Amniotic epithelial cell (primary cell): ENCODE measurements at regions not wholly inside any gene's neighbourhood (a gene's known extent, or its start where the extent isn't known, plus 50 kb on each side); places are given as distances from the start of the nearest gene placed in this dataset.

ENCODE experiments used
- DNase-seq: peaks from one replicate; pipeline ENCODE4 v3.0.0-alpha.2; 2010; ENCODE audit warnings: low read depth

- peak; percentile 15 for DNase-seq
These were observed 138.1 kb upstream of the ZNF236 start for GRCh38 chr18:76684265-76684664.

- no peak for DNase-seq
These were observed 142.4 kb upstream of the ZNF236 start for GRCh38 chr18:76679945-76680344.

- DNase-seq: no peak
These were observed 143.1 kb upstream of the ZNF236 start for GRCh38 chr18:76679259-76679658.

GRCh38 chr18:76678248-76678647 lies 144.1 kb upstream of the ZNF236 start:
- no peak for DNase-seq

- DNase-seq: no peak
These were observed 147.8 kb upstream of the ZNF236 start for GRCh38 chr18:76674596-76674995.

- DNase-seq: no peak
These were observed 148.8 kb upstream of the ZNF236 start for GRCh38 chr18:76673281-76674185.

- DNase-seq: peak; percentile 89
These were observed 149.7 kb upstream of the ZNF236 start for GRCh38 chr18:76672627-76673026.

GRCh38 chr18:76670564-76671288 lies 151.6 kb upstream of the ZNF236 start:
- DNase-seq: no peak

- no peak for DNase-seq
These were observed 153.8 kb upstream of the ZNF236 start for GRCh38 chr18:76668546-76668945.

GRCh38 chr18:76668119-76668518 lies 154.2 kb upstream of the ZNF236 start:
- DNase-seq: no peak

GRCh38 chr18:76667603-76668002 lies 154.8 kb upstream of the ZNF236 start:
- DNase-seq: no peak

- no peak for DNase-seq
These were observed 159.7 kb upstream of the ZNF236 start for GRCh38 chr18:76662626-76663025.

- no peak for DNase-seq
These were observed 161.7 kb upstream of the ZNF236 start for GRCh38 chr18:76660571-76661192.

GRCh38 chr18:76658627-76659026 lies 163.6 kb upstream of the ZNF516 start:
- peak; percentile 14 for DNase-seq

GRCh38 chr18:76657911-76658470 lies 162.9 kb upstream of the ZNF516 start:
- no peak for DNase-seq

GRCh38 chr18:76656925-76657827 lies 162.1 kb upstream of the ZNF516 start:
- peak; percentile 36 for DNase-seq

- DNase-seq: no peak
These were observed 159.5 kb upstream of the ZNF516 start for GRCh38 chr18:76654577-76654976.

- DNase-seq: no peak
These were observed 152.3 kb upstream of the ZNF516 start for GRCh38 chr18:76647322-76647721.

GRCh38 chr18:76644580-76644979 lies 149.5 kb upstream of the ZNF516 start:
- DNase-seq: no peak

- DNase-seq: no peak
These were observed 149.0 kb upstream of the ZNF516 start for GRCh38 chr18:76643996-76644395.

GRCh38 chr18:76643199-76643598 lies 148.2 kb upstream of the ZNF516 start:
- DNase-seq: no peak
